PC-9 (cell line): ENCODE measurements at regions not wholly inside any gene's neighbourhood (a gene's known extent, or its start where the extent isn't known, plus 50 kb on each side); places are given as distances from the start of the nearest gene placed in this dataset.

Experiments used
- EZH2 ChIP-seq: fragments of 200-600 bp; sonication (generic); IDR thresholded peaks from 2 replicates; pipeline ENCODE4 v1.8.0; 2017; ENCODE audit warnings: antibody characterized with exemption, low read depth
- TF ChIP-seq, protein P1 (sequence below): fragments of 200-600 bp; sonication (generic); conservative IDR thresholded peaks from 2 replicates; pipeline ENCODE4 v1.6.1; 2017; ENCODE audit warnings: mixed run types, antibody characterized with exemption, mild to moderate bottlenecking, moderate library complexity

DNA sequence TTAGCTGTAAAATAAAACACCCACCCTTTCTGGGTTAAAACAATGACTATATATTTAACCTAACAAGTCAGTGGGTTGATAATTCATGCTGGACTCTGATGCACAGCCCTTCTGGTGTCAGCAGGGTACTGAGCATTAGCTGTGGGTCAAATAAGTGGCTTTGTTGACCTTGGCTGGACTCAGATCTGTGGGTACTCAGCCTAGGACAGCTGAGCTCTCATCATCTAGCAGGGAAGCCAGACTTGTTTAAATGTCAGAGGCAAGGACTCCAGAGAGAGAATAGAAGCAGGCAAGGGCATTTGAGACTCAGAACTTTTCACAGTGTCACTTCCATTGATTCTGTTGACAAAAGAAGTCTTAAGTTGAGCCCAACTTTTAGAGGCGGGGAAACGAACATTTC is 1063.8 kb upstream of the CDH8 start:
- TF ChIP-seq, protein P1, sequence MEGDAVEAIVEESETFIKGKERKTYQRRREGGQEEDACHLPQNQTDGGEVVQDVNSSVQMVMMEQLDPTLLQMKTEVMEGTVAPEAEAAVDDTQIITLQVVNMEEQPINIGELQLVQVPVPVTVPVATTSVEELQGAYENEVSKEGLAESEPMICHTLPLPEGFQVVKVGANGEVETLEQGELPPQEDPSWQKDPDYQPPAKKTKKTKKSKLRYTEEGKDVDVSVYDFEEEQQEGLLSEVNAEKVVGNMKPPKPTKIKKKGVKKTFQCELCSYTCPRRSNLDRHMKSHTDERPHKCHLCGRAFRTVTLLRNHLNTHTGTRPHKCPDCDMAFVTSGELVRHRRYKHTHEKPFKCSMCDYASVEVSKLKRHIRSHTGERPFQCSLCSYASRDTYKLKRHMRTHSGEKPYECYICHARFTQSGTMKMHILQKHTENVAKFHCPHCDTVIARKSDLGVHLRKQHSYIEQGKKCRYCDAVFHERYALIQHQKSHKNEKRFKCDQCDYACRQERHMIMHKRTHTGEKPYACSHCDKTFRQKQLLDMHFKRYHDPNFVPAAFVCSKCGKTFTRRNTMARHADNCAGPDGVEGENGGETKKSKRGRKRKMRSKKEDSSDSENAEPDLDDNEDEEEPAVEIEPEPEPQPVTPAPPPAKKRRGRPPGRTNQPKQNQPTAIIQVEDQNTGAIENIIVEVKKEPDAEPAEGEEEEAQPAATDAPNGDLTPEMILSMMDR, result no peak
- no peak for TF ChIP-seq EZH2
